ENCODE measurements at regions not wholly inside any gene's neighbourhood (a gene's known extent, or its start where the extent isn't known, plus 50 kb on each side); places are given as distances from the start of the nearest gene placed in this dataset.
A peak's percentile ranks its signal among the peaks of the same experiment; 100 is the strongest.

- Histone ChIP-seq H3K36me3 (ENCODE audit: control insufficient read depth, insufficient read depth, low read length) (no peaks in the 10 kb centered on the region), H3K27me3 (ENCODE audit: control insufficient read depth, insufficient read depth, low read length) (no peaks in the 10 kb centered on the region), H3K4me3 (ENCODE audit: low read depth, low read length) (no peak overlapping the region)
- TF ChIP-seq, protein P1, sequence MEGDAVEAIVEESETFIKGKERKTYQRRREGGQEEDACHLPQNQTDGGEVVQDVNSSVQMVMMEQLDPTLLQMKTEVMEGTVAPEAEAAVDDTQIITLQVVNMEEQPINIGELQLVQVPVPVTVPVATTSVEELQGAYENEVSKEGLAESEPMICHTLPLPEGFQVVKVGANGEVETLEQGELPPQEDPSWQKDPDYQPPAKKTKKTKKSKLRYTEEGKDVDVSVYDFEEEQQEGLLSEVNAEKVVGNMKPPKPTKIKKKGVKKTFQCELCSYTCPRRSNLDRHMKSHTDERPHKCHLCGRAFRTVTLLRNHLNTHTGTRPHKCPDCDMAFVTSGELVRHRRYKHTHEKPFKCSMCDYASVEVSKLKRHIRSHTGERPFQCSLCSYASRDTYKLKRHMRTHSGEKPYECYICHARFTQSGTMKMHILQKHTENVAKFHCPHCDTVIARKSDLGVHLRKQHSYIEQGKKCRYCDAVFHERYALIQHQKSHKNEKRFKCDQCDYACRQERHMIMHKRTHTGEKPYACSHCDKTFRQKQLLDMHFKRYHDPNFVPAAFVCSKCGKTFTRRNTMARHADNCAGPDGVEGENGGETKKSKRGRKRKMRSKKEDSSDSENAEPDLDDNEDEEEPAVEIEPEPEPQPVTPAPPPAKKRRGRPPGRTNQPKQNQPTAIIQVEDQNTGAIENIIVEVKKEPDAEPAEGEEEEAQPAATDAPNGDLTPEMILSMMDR (IDR thresholded peaks at IDR 0.05; ENCODE audit: insufficient read depth, low read length, poor library complexity, severe bottlenecking): no peak
- peak; percentile 97 for DNase-seq (ENCODE audit: low read depth)
These were observed 183.7 kb upstream of the JAG1 start for GRCh38 chr20:10857352-10858070.

DNA sequence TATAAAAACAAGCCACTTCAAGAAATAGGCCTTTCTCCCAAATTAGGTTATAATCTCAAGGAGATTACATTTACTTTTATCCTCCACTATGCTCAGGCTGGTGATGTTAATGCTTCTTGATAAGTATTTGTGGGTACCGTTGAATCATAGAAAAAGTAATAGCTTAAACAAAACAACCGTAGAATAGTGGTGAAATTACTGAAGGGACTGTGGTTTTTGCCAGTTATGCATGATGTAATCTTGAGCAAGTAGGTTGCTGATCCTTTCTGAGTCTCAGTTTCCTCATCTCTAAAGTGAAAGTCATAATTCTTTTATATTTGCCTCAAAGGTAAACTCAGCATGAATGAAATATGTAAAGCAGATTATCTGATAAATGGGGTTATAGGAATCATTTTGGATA is 187.3 kb upstream of the JAG1 start:
- no peaks in the 10 kb centered on the region for H3K27me3 ChIP-seq (ENCODE audit: control insufficient read depth, insufficient read depth, low read length)
- no peaks in the 10 kb centered on the region for H3K36me3 ChIP-seq (ENCODE audit: control insufficient read depth, insufficient read depth, low read length)
- peak; percentile 61 for DNase-seq (ENCODE audit: low read depth)
- TF ChIP-seq, protein P1 (IDR thresholded peaks at IDR 0.05; ENCODE audit: insufficient read depth, low read length, poor library complexity, severe bottlenecking): no peak
- H3K4me3 ChIP-seq (ENCODE audit: low read depth, low read length): no peak overlapping the region

- Histone ChIP-seq H3K4me3 (ENCODE audit: low read depth, low read length) (no peak overlapping the region), H3K36me3 (ENCODE audit: control insufficient read depth, insufficient read depth, low read length) (no peaks in the 10 kb centered on the region), H3K27me3 (ENCODE audit: control insufficient read depth, insufficient read depth, low read length) (no peaks in the 10 kb centered on the region)
- TF ChIP-seq, protein P1 (IDR thresholded peaks at IDR 0.05; ENCODE audit: insufficient read depth, low read length, poor library complexity, severe bottlenecking): no peak
- no peak for DNase-seq (ENCODE audit: low read depth)
These were observed 187.8 kb upstream of the JAG1 start for GRCh38 chr20:10861619-10862018.

DNA sequence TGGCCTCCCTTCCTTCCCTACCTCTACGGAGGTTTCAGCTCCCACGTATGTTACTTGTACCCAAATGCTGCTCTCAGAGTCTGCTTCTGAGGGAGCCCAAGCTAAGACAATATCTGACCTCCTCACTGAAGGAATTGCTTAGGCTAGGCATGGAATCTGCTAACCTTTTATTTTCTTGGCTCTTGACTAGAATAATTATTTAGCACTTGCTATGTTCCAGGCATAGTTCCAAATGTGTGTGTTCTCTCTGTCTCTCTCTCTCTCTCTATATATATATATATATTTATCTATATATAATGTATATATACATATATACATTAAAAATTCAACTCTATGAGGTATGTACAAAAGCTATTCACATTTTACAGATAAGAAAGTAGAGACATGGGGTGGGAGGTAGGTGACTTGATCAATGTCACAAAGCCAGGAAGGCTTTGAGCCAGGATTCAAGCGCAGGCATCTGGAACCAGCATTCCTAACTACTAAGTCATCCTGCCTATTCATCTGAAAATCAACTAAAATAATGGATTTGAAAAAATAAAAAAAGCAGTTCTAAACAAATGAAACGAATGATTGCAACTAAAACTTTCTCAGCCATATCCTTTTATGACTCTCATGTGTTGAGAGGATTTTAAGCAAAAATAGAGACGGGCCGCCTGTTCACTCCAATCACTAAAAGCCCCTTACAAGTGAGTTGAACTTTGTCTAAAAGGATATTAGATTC is 189.7 kb upstream of the JAG1 start:
- TF ChIP-seq, protein P1 (IDR thresholded peaks at IDR 0.05; ENCODE audit: insufficient read depth, low read length, poor library complexity, severe bottlenecking): no peak
- no peaks in the 10 kb centered on the region for H3K36me3 ChIP-seq (ENCODE audit: control insufficient read depth, insufficient read depth, low read length)
- no peak overlapping the region for H3K4me3 ChIP-seq (ENCODE audit: low read depth, low read length)
- no peaks in the 10 kb centered on the region for H3K27me3 ChIP-seq (ENCODE audit: control insufficient read depth, insufficient read depth, low read length)
- DNase-seq (ENCODE audit: low read depth): peak; percentile 65

- no peak for DNase-seq (ENCODE audit: low read depth)
- Histone ChIP-seq H3K27me3 (ENCODE audit: control insufficient read depth, insufficient read depth, low read length) (no peaks in the 10 kb centered on the region), H3K36me3 (ENCODE audit: control insufficient read depth, insufficient read depth, low read length) (no peaks in the 10 kb centered on the region), H3K4me3 (ENCODE audit: low read depth, low read length) (no peak overlapping the region)
- TF ChIP-seq, protein P1 (IDR thresholded peaks at IDR 0.05; ENCODE audit: insufficient read depth, low read length, poor library complexity, severe bottlenecking): no peak
These were observed 190.4 kb upstream of the JAG1 start for GRCh38 chr20:10864076-10864672.
